ENCODE measurements at regions not wholly inside any gene's neighbourhood (a gene's known extent, or its start where the extent isn't known, plus 50 kb on each side); places are given as distances from the start of the nearest gene placed in this dataset.

GRCh38 chr16:77592021-77592420 is 130.3 kb upstream of the NUDT7 start:
- DNase-seq (ENCODE audit: low read depth) = no peak

GRCh38 chr16:77594057-77594456 is 128.3 kb upstream of the NUDT7 start:
- DNase-seq (ENCODE audit: low read depth) = no peak

- DNase-seq (ENCODE audit: low read depth) = no peak
These were observed 127.3 kb upstream of the NUDT7 start for GRCh38 chr16:77594799-77595596.

- peak; percentile 82 for DNase-seq (ENCODE audit: low read depth)
These were observed 126.1 kb upstream of the NUDT7 start for GRCh38 chr16:77596261-77596660.

GRCh38 chr16:77599793-77600415 is 122.4 kb upstream of the NUDT7 start:
- peak; percentile 55 for DNase-seq (ENCODE audit: low read depth)

GRCh38 chr16:77600555-77600954 is 121.8 kb upstream of the NUDT7 start:
- no peak for DNase-seq (ENCODE audit: low read depth)

- no peak for DNase-seq (ENCODE audit: low read depth)
These were observed 118.7 kb upstream of the NUDT7 start for GRCh38 chr16:77603656-77604055.

GRCh38 chr16:77610496-77610895 is 111.8 kb upstream of the NUDT7 start:
- no peak for DNase-seq (ENCODE audit: low read depth)

- DNase-seq (ENCODE audit: low read depth) = no peak
These were observed 110.9 kb upstream of the NUDT7 start for GRCh38 chr16:77611386-77611785.

GRCh38 chr16:77612596-77612995 is 109.7 kb upstream of the NUDT7 start:
- DNase-seq (ENCODE audit: low read depth) = no peak

GRCh38 chr16:77613095-77613494 is 109.2 kb upstream of the NUDT7 start:
- peak; percentile 6 for DNase-seq (ENCODE audit: low read depth)

GRCh38 chr16:77617553-77617952 is 104.8 kb upstream of the NUDT7 start:
- no peak for DNase-seq (ENCODE audit: low read depth)

- peak; percentile 74 for DNase-seq (ENCODE audit: low read depth)
These were observed 104.3 kb upstream of the NUDT7 start for GRCh38 chr16:77617996-77618395.

- no peak for DNase-seq (ENCODE audit: low read depth)
These were observed 103.4 kb upstream of the NUDT7 start for GRCh38 chr16:77618951-77619350.

GRCh38 chr16:77624085-77624484 is 98.2 kb upstream of the NUDT7 start:
- DNase-seq (ENCODE audit: low read depth) = no peak

- no peak for DNase-seq (ENCODE audit: low read depth)
These were observed 85.7 kb upstream of the NUDT7 start for GRCh38 chr16:77636615-77637014.

GRCh38 chr16:77637940-77638339 is 84.4 kb upstream of the NUDT7 start:
- DNase-seq (ENCODE audit: low read depth) = no peak

GRCh38 chr16:77643176-77643575 is 79.1 kb upstream of the NUDT7 start:
- no peak for DNase-seq (ENCODE audit: low read depth)

GRCh38 chr16:77645764-77646163 is 76.5 kb upstream of the NUDT7 start:
- DNase-seq (ENCODE audit: low read depth) = peak; percentile 14

GRCh38 chr16:77647726-77648125 is 74.6 kb upstream of the NUDT7 start:
- no peak for DNase-seq (ENCODE audit: low read depth)

- DNase-seq (ENCODE audit: low read depth) = no peak
These were observed 71.6 kb upstream of the NUDT7 start for GRCh38 chr16:77650761-77651160.

- no peak for DNase-seq (ENCODE audit: low read depth)
These were observed 69.9 kb upstream of the NUDT7 start for GRCh38 chr16:77652399-77652798.

GRCh38 chr16:77657016-77657415 is 65.3 kb upstream of the NUDT7 start:
- peak; percentile 57 for DNase-seq (ENCODE audit: low read depth)
